HEK293T (cell line): ENCODE measurements at regions not wholly inside any gene's neighbourhood (a gene's known extent, or its start where the extent isn't known, plus 50 kb on each side); places are given as distances from the start of the nearest gene placed in this dataset.

Experiments
- ARNT ChIP-seq: fragments of 450-650 bp; IDR thresholded peaks from 2 replicates; pipeline ENCODE4 v1.6.1; 2017; ENCODE audit warnings: mild to moderate bottlenecking
- BHLHE40 ChIP-seq: fragments of 450-650 bp; IDR thresholded peaks from 2 replicates; pipeline ENCODE4 v1.6.1; 2016; ENCODE audit warnings: mild to moderate bottlenecking, moderate library complexity, borderline replicate concordance
- ELF4 ChIP-seq: fragments of 450-650 bp; IDR thresholded peaks from 2 replicates; pipeline ENCODE4 v1.6.1; 2017; ENCODE audit warnings: antibody characterized with exemption
- FOXA1 ChIP-seq: fragments of 450-650 bp; IDR thresholded peaks from 2 replicates; pipeline ENCODE4 v1.6.1; 2016; ENCODE audit warnings: mild to moderate bottlenecking
- FOXK2 ChIP-seq: fragments of 450-650 bp; IDR thresholded peaks from 2 replicates; pipeline ENCODE4 v1.6.1; 2016; ENCODE audit warnings: mild to moderate bottlenecking
- FOXM1 ChIP-seq: fragments of 450-650 bp; IDR thresholded peaks from 2 replicates; pipeline ENCODE4 v1.6.1; 2017; ENCODE audit warnings: mild to moderate bottlenecking, borderline replicate concordance
- HDGF ChIP-seq: fragments of 450-650 bp; IDR thresholded peaks from 2 replicates; pipeline ENCODE4 v1.6.1; 2017; ENCODE audit warnings: antibody characterized with exemption, borderline replicate concordance
- LEF1 ChIP-seq: fragments of 450-650 bp; IDR thresholded peaks from 2 replicates; pipeline ENCODE4 v1.6.1; 2017; ENCODE audit warnings: mild to moderate bottlenecking, borderline replicate concordance
- NFRKB ChIP-seq: fragments of 450-650 bp; IDR thresholded peaks from 2 replicates; pipeline ENCODE4 v1.6.1; 2016; ENCODE audit warnings: mild to moderate bottlenecking, moderate library complexity
- SP1 ChIP-seq: fragments of 450-650 bp; IDR thresholded peaks from 2 replicates; pipeline ENCODE4 v1.6.1; 2017
- SUZ12 ChIP-seq: fragments of 450-650 bp; IDR thresholded peaks from 2 replicates; pipeline ENCODE4 v1.6.1; 2016; ENCODE audit warnings: mild to moderate bottlenecking
- ZNF384 ChIP-seq: fragments of 450-650 bp; IDR thresholded peaks from 2 replicates; pipeline ENCODE4 v1.6.1; 2016

- TF ChIP-seq SP1 (no peak), BHLHE40 (no peak), FOXK2 (no peak), ELF4 (no peak), FOXM1 (no peak), FOXA1 (no peak), SUZ12 (no peak), NFRKB (no peak), LEF1 (no peak), ZNF384 (no peak), HDGF (no peak), ARNT (no peak)
Measured at GRCh38 chr1:60130703-60131102, 57.1 kb upstream of the C1orf87 start.
